Ovary (tissue), 3 donors: ENCODE measurements at regions not wholly inside any gene's neighbourhood (a gene's known extent, or its start where the extent isn't known, plus 50 kb on each side); places are given as distances from the start of the nearest gene placed in this dataset.

Experiments used
- EP300 ChIP-seq: sonication (generic); formaldehyde crosslinking; IDR thresholded peaks from one replicate; pipeline ENCODE4 v1.6.1; 2017; ENCODE audit warnings: antibody characterized with exemption
- TF ChIP-seq, protein P1 (sequence below), 3 donors: fragments of 450-650 bp in 2 of 3; fragments of 200-600 bp in 1 of 3; IDR thresholded peaks; one replicate each; pipeline versions ENCODE4 v1.5.1 to v1.8.0; 2016 to 2022; ENCODE audit warnings: antibody characterized with exemption in 3 of 3, mild to moderate bottlenecking in 1 of 3
- donor health status: DM: no; HTN: no; CAD: no.

DNA sequence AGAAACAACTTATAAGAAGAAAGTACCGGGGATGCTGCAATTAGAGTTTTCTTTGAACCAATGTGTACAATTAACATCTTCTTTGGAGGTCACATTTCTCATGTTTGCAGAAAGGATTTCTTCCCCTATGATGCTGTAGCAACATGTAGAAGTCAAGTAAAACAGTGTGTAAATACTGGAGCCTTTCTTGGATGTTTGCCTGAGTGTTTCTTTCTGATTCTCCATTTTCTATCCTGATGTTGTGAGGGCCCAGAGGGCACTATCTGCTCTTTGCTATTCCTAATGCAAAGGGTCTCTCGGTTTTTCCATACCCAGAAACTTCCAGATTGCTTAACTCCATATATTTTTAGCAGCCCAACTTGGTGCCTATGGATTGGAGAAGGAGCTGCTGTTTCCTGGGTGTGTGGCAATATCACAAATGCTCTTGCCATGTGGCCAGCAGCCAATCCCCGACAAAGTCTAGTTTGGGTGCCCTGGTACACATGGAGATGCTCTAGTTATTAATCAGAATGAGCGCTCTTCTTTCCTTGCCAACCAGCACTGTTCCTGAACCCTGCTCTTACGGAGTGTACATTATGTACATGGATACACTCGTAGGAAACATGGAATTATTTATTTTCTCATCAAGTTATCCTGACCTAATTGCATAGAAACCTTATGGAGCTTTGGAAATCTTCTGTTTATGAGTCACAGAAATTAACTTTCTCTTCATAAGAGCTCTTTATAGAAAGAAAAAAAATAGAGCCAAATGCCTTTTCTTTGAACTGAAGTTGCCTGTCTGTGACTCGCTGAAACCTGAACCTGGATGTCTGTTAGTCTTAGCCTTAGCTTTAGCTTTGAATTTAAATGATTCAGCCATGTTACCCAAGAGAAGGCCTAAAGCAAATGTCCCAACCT lies 67.0 kb upstream of the GPC4 start:
- TF ChIP-seq, protein P1, sequence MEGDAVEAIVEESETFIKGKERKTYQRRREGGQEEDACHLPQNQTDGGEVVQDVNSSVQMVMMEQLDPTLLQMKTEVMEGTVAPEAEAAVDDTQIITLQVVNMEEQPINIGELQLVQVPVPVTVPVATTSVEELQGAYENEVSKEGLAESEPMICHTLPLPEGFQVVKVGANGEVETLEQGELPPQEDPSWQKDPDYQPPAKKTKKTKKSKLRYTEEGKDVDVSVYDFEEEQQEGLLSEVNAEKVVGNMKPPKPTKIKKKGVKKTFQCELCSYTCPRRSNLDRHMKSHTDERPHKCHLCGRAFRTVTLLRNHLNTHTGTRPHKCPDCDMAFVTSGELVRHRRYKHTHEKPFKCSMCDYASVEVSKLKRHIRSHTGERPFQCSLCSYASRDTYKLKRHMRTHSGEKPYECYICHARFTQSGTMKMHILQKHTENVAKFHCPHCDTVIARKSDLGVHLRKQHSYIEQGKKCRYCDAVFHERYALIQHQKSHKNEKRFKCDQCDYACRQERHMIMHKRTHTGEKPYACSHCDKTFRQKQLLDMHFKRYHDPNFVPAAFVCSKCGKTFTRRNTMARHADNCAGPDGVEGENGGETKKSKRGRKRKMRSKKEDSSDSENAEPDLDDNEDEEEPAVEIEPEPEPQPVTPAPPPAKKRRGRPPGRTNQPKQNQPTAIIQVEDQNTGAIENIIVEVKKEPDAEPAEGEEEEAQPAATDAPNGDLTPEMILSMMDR (IDR thresholded peaks at IDR 0.05), result no peak
- TF ChIP-seq EP300, result no peak
